ENCODE measurements at regions not wholly inside any gene's neighbourhood (a gene's known extent, or its start where the extent isn't known, plus 50 kb on each side); places are given as distances from the start of the nearest gene placed in this dataset.

GRCh38 chr14:66115740-66116502 is 370.2 kb upstream of the CCDC196 start:
- no peak for DNase-seq (ENCODE audit: low spot score)

GRCh38 chr14:66116732-66117131 is 369.4 kb upstream of the CCDC196 start:
- no peak for DNase-seq (ENCODE audit: low spot score)

- no peak for DNase-seq (ENCODE audit: low spot score)
These were observed 368.6 kb upstream of the CCDC196 start for GRCh38 chr14:66117600-66117999.

DNA sequence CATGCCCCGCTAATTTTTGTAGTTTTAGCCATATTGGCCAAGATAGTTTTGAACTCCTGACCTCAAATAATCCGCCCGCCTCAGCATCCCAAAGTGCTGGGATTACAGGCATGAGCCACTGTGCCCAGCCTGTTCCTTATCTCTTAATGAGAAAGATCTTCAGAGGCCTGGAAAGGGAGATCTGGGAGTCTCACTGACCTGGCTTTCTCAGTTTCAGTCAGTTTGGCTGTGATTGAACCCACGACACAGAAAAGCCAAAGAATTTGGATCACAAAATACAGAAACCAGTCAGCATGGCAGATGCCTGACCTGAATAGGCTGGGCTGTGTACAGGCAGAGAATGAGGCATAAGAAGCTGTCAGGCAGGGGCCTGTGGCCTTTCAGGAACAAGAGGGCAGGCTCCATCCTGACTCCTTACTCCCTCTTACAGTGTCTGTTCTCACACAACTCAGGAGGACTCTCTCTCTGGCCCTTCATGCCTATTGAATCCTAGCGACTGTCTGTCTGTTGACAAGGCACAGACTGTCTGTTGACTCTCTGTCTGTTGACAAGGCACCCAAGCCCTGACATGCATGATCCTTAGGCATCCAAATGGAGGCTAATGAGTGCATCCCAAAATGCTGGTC is 366.5 kb upstream of the CCDC196 start:
- DNase-seq (ENCODE audit: low spot score), result no peak

GRCh38 chr14:66120402-66120801 is 365.8 kb upstream of the CCDC196 start:
- DNase-seq (ENCODE audit: low spot score), result no peak

- DNase-seq (ENCODE audit: low spot score), result no peak
These were observed 364.3 kb upstream of the CCDC196 start for GRCh38 chr14:66121859-66122258.

- DNase-seq (ENCODE audit: low spot score), result no peak
These were observed 356.9 kb upstream of the CCDC196 start for GRCh38 chr14:66129224-66129623.

DNA sequence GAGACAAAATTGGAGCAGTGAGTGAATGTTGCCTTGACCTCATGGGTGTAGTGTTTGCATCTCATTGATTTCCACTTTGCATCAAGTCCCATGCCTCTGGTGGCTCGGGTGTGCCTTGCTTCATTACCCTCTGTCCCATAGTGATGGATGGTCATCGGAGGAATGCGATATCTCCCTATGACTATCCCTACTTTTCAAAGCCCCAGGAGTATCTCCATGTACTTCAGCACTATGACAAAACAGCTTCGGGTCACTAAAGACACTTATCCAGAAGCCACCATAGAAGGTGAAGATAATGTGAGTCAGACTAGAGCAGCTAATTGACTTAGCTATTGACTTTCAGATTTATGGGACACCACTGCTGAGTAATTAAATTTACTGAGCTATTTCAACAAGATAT is 355.1 kb upstream of the CCDC196 start:
- DNase-seq (ENCODE audit: low spot score), result no peak

DNA sequence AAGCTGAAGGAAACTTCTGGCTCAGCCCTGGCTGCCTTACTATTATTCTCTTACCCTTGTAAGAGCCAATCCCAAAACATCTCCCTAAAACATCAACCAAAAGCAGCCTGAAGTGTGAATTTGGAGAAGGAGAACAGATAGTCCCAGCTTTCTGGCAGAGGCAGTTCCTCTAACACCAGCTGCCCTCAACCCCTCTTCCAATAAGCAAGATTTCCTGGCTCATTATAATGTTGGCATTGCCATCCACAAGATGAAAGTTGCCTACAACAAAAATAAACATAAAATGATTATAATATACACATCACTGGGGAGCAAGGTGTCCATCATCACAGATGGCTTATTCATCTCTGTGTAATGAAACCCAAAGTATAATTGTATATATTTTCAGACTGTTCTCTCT is 352.5 kb upstream of the CCDC196 start:
- DNase-seq (ENCODE audit: low spot score), result no peak

DNA sequence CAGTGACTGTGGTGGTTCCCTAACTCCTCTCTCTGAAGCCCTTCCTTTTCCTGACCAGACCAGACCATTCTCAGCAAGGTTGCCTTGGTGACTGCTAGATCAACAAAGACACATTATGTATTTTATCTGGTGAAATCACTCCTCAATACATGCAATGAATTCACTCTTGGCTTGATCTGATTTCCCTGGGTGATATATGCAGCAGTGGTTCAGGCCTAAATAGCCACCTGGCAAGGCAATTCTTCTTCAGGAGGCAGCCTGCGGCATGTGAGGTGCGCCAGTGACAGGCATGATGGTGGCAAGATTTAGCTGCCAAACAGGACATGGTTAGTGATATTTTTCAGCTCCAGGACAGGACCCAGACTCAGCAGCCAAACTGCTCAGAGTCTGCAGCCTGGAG is 350.3 kb upstream of the CCDC196 start:
- DNase-seq (ENCODE audit: low spot score), result no peak

DNA sequence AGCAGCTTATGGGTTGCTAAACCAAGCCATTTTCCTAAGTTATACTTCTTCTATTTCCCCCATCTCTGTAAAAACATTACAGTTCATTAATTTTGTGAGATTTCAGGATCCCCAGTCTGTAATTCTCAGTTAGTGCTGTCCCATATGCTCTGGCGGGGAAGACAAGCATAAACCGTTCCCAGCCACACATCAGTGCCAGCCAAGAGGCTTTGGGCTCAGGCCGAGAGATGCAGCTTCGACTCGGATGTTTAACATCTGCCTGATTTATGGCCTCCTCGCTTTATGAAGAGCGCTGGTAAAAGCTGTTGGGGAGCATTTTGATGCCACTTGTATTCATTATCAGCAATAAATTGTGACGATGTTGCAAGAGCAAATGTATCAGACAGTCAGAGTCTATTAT is 349.1 kb upstream of the CCDC196 start:
- DNase-seq (ENCODE audit: low spot score), result no peak

DNA sequence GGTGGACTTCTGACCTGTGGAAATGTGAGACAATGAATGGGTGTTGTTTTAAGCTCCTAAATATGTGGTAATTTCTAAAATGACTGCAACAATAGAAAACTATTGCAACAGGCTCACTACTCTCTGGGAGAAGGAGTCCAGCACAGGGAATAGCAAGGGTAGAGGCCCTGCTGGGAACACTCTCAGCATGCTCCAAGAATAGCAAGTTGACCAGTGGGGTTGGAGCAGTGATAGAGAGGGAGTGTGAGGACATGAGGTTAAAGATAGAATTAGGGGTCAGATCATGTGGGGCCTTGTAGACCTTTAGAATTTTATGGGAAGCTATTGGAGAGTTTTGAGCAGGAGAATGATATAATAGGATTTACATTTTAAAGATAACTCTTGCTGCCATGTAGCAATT is 346.7 kb upstream of the CCDC196 start:
- no peak for DNase-seq (ENCODE audit: low spot score)

GRCh38 chr14:66140213-66140918 is 345.8 kb upstream of the CCDC196 start:
- peak; percentile 46 for DNase-seq (ENCODE audit: low spot score)

DNA sequence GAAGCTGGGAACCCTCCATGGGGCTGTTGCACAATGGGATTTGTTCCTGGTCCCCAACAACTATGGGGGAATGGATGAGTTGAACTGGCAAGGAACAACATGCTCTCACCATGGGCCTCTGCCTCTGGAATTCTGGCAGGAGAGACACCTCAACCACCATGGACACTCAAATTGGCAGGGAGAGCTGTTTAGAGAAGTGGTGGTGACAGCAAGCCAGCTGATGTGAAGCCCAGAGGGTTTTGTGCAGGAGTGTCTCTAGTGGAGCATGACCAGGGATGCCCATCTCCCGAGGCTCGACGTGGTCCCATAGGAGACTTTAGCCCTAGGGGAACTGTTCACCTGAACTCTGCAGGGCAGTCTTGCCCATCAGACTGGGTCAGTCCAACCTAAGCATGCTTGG is 345.2 kb upstream of the CCDC196 start:
- no peak for DNase-seq (ENCODE audit: low spot score)

GRCh38 chr14:66141733-66142132 is 344.4 kb upstream of the CCDC196 start:
- no peak for DNase-seq (ENCODE audit: low spot score)

GRCh38 chr14:66143387-66144112 is 342.6 kb upstream of the CCDC196 start:
- no peak for DNase-seq (ENCODE audit: low spot score)

- DNase-seq (ENCODE audit: low spot score), result no peak
These were observed 333.9 kb upstream of the CCDC196 start for GRCh38 chr14:66152302-66152701.

DNA sequence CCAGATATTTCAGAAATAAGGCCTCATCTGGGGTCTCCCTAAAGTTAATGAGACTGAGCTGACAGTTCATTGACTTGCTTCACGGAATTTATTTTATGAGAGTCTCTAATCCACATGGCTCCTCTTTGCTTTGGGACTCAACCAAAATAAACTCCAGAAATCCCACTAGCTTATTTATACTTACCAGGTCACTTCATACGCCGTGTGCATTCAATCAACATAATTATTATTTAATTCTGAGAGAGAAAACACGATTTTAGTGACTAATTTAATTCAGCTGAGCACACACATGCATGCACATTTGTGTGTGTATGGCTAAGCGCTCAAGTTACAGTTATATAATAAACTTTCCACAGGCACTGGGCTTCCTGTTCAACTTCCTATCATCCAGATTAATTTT is 333.4 kb upstream of the CCDC196 start:
- DNase-seq (ENCODE audit: low spot score), result no peak

DNA sequence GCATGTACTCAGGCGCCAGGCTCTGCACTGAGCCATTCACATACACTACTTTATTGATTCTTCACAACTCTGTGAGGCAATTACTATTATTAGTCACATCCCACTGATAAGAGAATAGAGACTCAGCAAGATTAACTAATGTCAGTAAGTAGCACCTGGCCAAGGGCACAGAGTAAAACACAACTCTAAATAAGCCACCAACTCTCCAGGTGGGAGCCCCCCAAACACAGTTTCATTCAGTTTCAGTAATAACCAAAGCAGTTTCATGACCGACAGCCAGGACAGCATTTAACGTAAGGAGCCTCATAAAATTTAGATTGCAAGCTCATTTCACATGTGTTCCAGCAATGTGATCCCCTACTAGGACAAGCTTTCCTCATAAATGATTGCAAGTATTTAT is 323.1 kb upstream of the CCDC196 start:
- DNase-seq (ENCODE audit: low spot score), result no peak

DNA sequence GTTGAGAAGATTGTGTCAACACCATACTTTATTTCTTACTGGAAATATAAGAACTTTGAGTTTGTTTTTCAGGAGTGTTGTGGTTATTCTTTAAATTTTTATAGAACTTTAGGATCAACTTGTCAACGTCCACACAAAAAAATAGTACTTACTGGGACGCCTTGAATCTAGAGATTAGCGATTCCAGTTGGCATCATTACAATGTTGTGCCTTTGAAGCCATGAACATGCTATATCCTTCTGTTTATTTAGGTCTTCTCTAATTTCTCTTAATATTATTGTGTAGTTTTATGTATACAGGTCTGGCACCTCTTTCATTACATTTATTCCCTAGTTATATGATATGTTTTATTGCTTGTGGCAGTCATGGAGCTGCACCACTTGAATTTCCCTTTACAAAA is 320.8 kb upstream of the CCDC196 start:
- no peak for DNase-seq (ENCODE audit: low spot score)

GRCh38 chr14:66174453-66174891 is 311.7 kb upstream of the CCDC196 start:
- no peak for DNase-seq (ENCODE audit: low spot score)

DNA sequence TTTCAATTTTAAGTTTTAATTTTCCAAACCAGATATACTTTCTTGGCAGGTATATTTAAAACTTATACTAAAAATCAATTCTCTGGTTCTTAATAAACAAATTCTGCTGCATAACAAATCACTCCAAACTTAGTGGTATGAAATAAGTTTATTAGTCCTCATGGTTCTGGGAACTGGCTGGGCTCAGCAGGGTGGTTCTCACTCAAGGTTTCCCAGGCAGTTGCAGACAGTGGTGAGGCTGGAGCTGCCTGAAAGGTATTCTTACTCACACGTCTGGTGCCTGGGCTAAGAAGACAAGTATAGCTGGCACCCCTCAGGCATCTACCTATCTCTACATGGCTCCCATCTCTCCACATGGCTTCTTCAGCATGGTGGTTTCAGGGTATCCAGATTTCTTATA is 308.2 kb upstream of the CCDC196 start:
- no peak for DNase-seq (ENCODE audit: low spot score)

GRCh38 chr14:66196670-66197069 is 289.5 kb upstream of the CCDC196 start:
- DNase-seq (ENCODE audit: low spot score), result no peak

Measured in germinal center (tissue), 1 donor.